ENCODE measurements at regions not wholly inside any gene's neighbourhood (a gene's known extent, or its start where the extent isn't known, plus 50 kb on each side); places are given as distances from the start of the nearest gene placed in this dataset.
"Not testable (repeated sequence)": the region's sequence is repeated elsewhere in the genome, so short reads cannot be mapped to it uniquely, and the experiment has no call there.

GRCh38 chr21:14629461-14629860, 83.3 kb upstream of the SAMSN1 start:
- Histone ChIP-seq H3K9ac (ENCODE audit: insufficient read length, low read depth) (no peak overlapping the region), H3K4me1 (ENCODE audit: insufficient read depth, insufficient read length) (no peaks in the 10 kb centered on the region), H3K36me3 (ENCODE audit: insufficient read depth, insufficient read length, low read length) (no peaks in the 10 kb centered on the region), H3K4me3 (ENCODE audit: insufficient read length, low read depth) (no peak overlapping the region), H3K9me3 (ENCODE audit: insufficient read depth, low read length) (no peaks in the 10 kb centered on the region), H3K27me3 (ENCODE audit: insufficient read depth, insufficient read length) (no peaks in the 10 kb centered on the region)
- no peak for TF ChIP-seq ZNF274 (IDR thresholded peaks at IDR 0.05; ENCODE audit: low read depth, low read length)
- no peak for TF ChIP-seq YY1 (IDR thresholded peaks at IDR 0.05; ENCODE audit: insufficient read depth, insufficient read length)
- no peak for TF ChIP-seq SUZ12 (IDR thresholded peaks at IDR 0.05; ENCODE audit: extremely low read depth, insufficient read depth, insufficient read length)
- no peak for DNase-seq (ENCODE audit: low read depth, low spot score)

GRCh38 chr21:14623079-14623478, 77.0 kb upstream of the SAMSN1 start:
- DNase-seq (ENCODE audit: low read depth, low spot score); H3K4me3 ChIP-seq (ENCODE audit: insufficient read length, low read depth); H3K9ac ChIP-seq (ENCODE audit: insufficient read length, low read depth); H3K27me3 ChIP-seq (ENCODE audit: insufficient read depth, insufficient read length); H3K4me1 ChIP-seq (ENCODE audit: insufficient read depth, insufficient read length); H3K36me3 ChIP-seq (ENCODE audit: insufficient read depth, insufficient read length, low read length): not testable (repeated sequence)
- peaks cover 32% of the 10 kb centered on the region for H3K9me3 ChIP-seq (ENCODE audit: insufficient read depth, low read length)

- Histone ChIP-seq H3K27me3 (ENCODE audit: insufficient read depth, insufficient read length) (no peaks in the 10 kb centered on the region), H3K9me3 (ENCODE audit: insufficient read depth, low read length) (peaks cover 45% of the 10 kb centered on the region), H3K36me3 (ENCODE audit: insufficient read depth, insufficient read length, low read length) (no peaks in the 10 kb centered on the region), H3K4me3 (ENCODE audit: insufficient read length, low read depth) (no peak overlapping the region), H3K4me1 (ENCODE audit: insufficient read depth, insufficient read length) (no peaks in the 10 kb centered on the region), H3K9ac (ENCODE audit: insufficient read length, low read depth) (no peak overlapping the region)
- DNase-seq (ENCODE audit: low read depth, low spot score) = no peak
- TF ChIP-seq ZNF274 (IDR thresholded peaks at IDR 0.05; ENCODE audit: low read depth, low read length) (no peak), SUZ12 (IDR thresholded peaks at IDR 0.05; ENCODE audit: extremely low read depth, insufficient read depth, insufficient read length) (no peak), YY1 (IDR thresholded peaks at IDR 0.05; ENCODE audit: insufficient read depth, insufficient read length) (no peak)
Observed at GRCh38 chr21:14620152-14620551, 74.0 kb upstream of the SAMSN1 start.

- no peak for TF ChIP-seq YY1 (IDR thresholded peaks at IDR 0.05; ENCODE audit: insufficient read depth, insufficient read length)
- no peak for TF ChIP-seq SUZ12 (IDR thresholded peaks at IDR 0.05; ENCODE audit: extremely low read depth, insufficient read depth, insufficient read length)
- no peak for TF ChIP-seq ZNF274 (IDR thresholded peaks at IDR 0.05; ENCODE audit: low read depth, low read length)
- no peak for DNase-seq (ENCODE audit: low read depth, low spot score)
- Histone ChIP-seq H3K27me3 (ENCODE audit: insufficient read depth, insufficient read length) (no peaks in the 10 kb centered on the region), H3K36me3 (ENCODE audit: insufficient read depth, insufficient read length, low read length) (no peaks in the 10 kb centered on the region), H3K9me3 (ENCODE audit: insufficient read depth, low read length) (peaks cover 45% of the 10 kb centered on the region), H3K4me3 (ENCODE audit: insufficient read length, low read depth) (no peak overlapping the region), H3K9ac (ENCODE audit: insufficient read length, low read depth) (no peak overlapping the region), H3K4me1 (ENCODE audit: insufficient read depth, insufficient read length) (no peaks in the 10 kb centered on the region)
Observed at GRCh38 chr21:14617871-14618270, 71.8 kb upstream of the SAMSN1 start.

GRCh38 chr21:14617040-14617393, 70.9 kb upstream of the SAMSN1 start:
- Histone ChIP-seq H3K27me3 (ENCODE audit: insufficient read depth, insufficient read length) (no peaks in the 10 kb centered on the region), H3K4me1 (ENCODE audit: insufficient read depth, insufficient read length) (no peaks in the 10 kb centered on the region), H3K36me3 (ENCODE audit: insufficient read depth, insufficient read length, low read length) (no peaks in the 10 kb centered on the region), H3K9me3 (ENCODE audit: insufficient read depth, low read length) (peaks cover 45% of the 10 kb centered on the region), H3K4me3 (ENCODE audit: insufficient read length, low read depth) (no peak overlapping the region), H3K9ac (ENCODE audit: insufficient read length, low read depth) (no peak overlapping the region)
- no peak for DNase-seq (ENCODE audit: low read depth, low spot score)
- no peak for TF ChIP-seq ZNF274 (IDR thresholded peaks at IDR 0.05; ENCODE audit: low read depth, low read length)
- TF ChIP-seq YY1 (IDR thresholded peaks at IDR 0.05; ENCODE audit: insufficient read depth, insufficient read length) = no peak
- TF ChIP-seq SUZ12 (IDR thresholded peaks at IDR 0.05; ENCODE audit: extremely low read depth, insufficient read depth, insufficient read length) = no peak

GRCh38 chr21:14616380-14617039, 70.4 kb upstream of the SAMSN1 start:
- Histone ChIP-seq H3K27me3 (ENCODE audit: insufficient read depth, insufficient read length) (no peaks in the 10 kb centered on the region), H3K36me3 (ENCODE audit: insufficient read depth, insufficient read length, low read length) (no peaks in the 10 kb centered on the region), H3K4me1 (ENCODE audit: insufficient read depth, insufficient read length) (no peaks in the 10 kb centered on the region), H3K9me3 (ENCODE audit: insufficient read depth, low read length) (peaks cover 40% of the 10 kb centered on the region), H3K9ac (ENCODE audit: insufficient read length, low read depth) (no peak overlapping the region), H3K4me3 (ENCODE audit: insufficient read length, low read depth) (no peak overlapping the region)
- no peak for TF ChIP-seq YY1 (IDR thresholded peaks at IDR 0.05; ENCODE audit: insufficient read depth, insufficient read length)
- no peak for TF ChIP-seq SUZ12 (IDR thresholded peaks at IDR 0.05; ENCODE audit: extremely low read depth, insufficient read depth, insufficient read length)
- TF ChIP-seq ZNF274 (IDR thresholded peaks at IDR 0.05; ENCODE audit: low read depth, low read length) = no peak
- DNase-seq (ENCODE audit: low read depth, low spot score) = peak; percentile 65

- TF ChIP-seq YY1 (IDR thresholded peaks at IDR 0.05; ENCODE audit: insufficient read depth, insufficient read length) (no peak), ZNF274 (IDR thresholded peaks at IDR 0.05; ENCODE audit: low read depth, low read length) (no peak), SUZ12 (IDR thresholded peaks at IDR 0.05; ENCODE audit: extremely low read depth, insufficient read depth, insufficient read length) (no peak)
- H3K4me3 ChIP-seq (ENCODE audit: insufficient read length, low read depth) = no peak overlapping the region
- peaks cover 35% of the 10 kb centered on the region for H3K9me3 ChIP-seq (ENCODE audit: insufficient read depth, low read length)
- no peaks in the 10 kb centered on the region for H3K4me1 ChIP-seq (ENCODE audit: insufficient read depth, insufficient read length)
- H3K36me3 ChIP-seq (ENCODE audit: insufficient read depth, insufficient read length, low read length) = no peaks in the 10 kb centered on the region
- DNase-seq (ENCODE audit: low read depth, low spot score) = no peak
- H3K9ac ChIP-seq (ENCODE audit: insufficient read length, low read depth) = no peak overlapping the region
- H3K27me3 ChIP-seq (ENCODE audit: insufficient read depth, insufficient read length) = no peaks in the 10 kb centered on the region
Observed at GRCh38 chr21:14615359-14615974, 69.4 kb upstream of the SAMSN1 start.
